ENCODE measurements at regions not wholly inside any gene's neighbourhood (a gene's known extent, or its start where the extent isn't known, plus 50 kb on each side); places are given as distances from the start of the nearest gene placed in this dataset.

DNA sequence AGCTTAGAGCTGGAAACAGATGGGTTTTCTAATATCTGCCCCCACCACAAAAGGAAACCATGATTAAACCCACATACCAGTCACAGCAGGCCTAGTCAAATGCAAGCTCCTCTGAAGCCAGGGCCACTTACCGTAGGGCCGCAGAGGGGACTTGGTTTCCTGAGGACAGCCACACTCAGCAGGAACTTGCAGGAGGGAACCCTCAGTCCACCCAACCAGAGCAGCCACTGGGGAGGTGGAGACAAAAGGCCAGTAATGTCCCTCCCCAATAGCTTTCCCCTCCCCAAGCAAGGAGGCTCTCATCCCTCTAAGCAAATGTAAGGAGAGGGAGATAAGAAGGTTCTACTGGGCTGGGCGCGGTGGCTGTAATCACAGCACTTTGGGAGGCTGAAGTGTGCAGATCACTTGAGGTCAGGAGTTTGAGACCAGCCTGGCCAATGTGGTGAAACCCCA lies 384.4 kb upstream of the JARID2 start:
- no TSS peak for BruUV-seq (replicated peaks)
- H3K9me3 Mint-ChIP-seq (ENCODE audit: low read depth, unreplicated experiment): no peaks in the 10 kb centered on the region
- peaks cover 20% of the 10 kb centered on the region for H3K27me3 Mint-ChIP-seq (ENCODE audit: unreplicated experiment)
- TF ChIP-seq, protein P1, sequence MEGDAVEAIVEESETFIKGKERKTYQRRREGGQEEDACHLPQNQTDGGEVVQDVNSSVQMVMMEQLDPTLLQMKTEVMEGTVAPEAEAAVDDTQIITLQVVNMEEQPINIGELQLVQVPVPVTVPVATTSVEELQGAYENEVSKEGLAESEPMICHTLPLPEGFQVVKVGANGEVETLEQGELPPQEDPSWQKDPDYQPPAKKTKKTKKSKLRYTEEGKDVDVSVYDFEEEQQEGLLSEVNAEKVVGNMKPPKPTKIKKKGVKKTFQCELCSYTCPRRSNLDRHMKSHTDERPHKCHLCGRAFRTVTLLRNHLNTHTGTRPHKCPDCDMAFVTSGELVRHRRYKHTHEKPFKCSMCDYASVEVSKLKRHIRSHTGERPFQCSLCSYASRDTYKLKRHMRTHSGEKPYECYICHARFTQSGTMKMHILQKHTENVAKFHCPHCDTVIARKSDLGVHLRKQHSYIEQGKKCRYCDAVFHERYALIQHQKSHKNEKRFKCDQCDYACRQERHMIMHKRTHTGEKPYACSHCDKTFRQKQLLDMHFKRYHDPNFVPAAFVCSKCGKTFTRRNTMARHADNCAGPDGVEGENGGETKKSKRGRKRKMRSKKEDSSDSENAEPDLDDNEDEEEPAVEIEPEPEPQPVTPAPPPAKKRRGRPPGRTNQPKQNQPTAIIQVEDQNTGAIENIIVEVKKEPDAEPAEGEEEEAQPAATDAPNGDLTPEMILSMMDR (IDR thresholded peaks at IDR 0.05; ENCODE audit: unreplicated experiment): no peak
- no peaks in the 10 kb centered on the region for H3K36me3 Mint-ChIP-seq (ENCODE audit: insufficient read depth, unreplicated experiment)
- CTCF ChIA-PET: no interaction called here
- H3K4me3 Mint-ChIP-seq (ENCODE audit: low read depth, unreplicated experiment): no peak overlapping the region
- no peak overlapping the region for H3K27ac Mint-ChIP-seq (ENCODE audit: unreplicated experiment)
- no peak for DNase-seq
- intact Hi-C loops (cut with micrococcal nuclease; ENCODE audit: unreplicated experiment): no loop called here
- H3K4me1 Mint-ChIP-seq (ENCODE audit: low read depth, unreplicated experiment): no peaks in the 10 kb centered on the region

GRCh38 chr6:14862845-14863244 lies 383.0 kb upstream of the JARID2 start:
- TF ChIP-seq, protein P1 (IDR thresholded peaks at IDR 0.05; ENCODE audit: unreplicated experiment): no peak
- Mint-ChIP-seq H3K27ac (ENCODE audit: unreplicated experiment) (no peak overlapping the region), H3K9me3 (ENCODE audit: low read depth, unreplicated experiment) (no peaks in the 10 kb centered on the region), H3K36me3 (ENCODE audit: insufficient read depth, unreplicated experiment) (no peaks in the 10 kb centered on the region), H3K4me1 (ENCODE audit: low read depth, unreplicated experiment) (no peaks in the 10 kb centered on the region), H3K4me3 (ENCODE audit: low read depth, unreplicated experiment) (no peak overlapping the region), H3K27me3 (ENCODE audit: unreplicated experiment) (peaks cover 20% of the 10 kb centered on the region)
- no TSS peak for BruUV-seq (replicated peaks)
- intact Hi-C loops (cut with micrococcal nuclease; ENCODE audit: unreplicated experiment): no loop called here
- no peak for DNase-seq
- CTCF ChIA-PET: no interaction called here

DNA sequence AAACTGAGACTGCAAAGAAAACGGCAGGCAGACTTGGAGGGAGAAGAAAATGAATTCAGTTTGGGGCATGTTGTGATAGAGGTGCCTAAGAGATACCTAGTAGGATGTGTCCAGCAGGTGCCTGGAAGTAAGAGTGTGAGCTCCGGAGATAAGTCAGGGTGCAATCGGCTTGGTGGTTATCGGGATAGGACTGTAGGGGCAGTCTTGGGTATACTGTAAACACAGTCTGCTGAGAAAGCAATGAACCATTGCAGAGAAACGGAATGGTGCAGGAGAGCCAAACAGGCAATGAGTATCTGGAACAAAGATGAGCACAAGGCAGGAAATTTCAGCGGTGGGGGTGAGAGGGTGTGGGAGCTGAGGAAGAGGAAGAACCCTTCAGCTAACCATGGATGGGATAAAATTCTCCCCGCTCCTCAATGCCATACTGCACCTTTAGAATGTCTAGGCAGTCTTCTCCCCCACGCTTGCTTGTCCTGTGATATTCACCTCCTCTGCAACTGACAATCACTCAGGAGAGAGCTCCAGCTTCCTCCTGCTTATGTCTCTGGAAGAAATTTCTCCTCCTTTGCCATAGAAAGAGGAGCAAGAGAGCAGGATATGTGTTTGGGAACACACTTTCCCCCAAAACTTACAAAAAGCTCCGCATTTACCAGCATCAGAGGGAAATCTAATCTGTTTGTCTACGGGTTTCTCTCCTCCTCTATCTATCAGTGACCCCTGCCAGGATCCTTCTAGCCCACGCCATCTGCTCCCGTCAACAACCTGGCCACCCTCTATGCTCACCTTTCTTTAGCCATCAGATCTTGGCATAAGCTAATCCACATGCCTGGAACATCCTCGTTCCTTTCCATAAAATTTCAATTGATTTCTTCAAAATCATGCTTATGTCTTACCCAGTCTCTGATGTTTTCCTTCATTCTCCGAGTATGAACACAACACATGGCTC lies 381.7 kb upstream of the JARID2 start:
- Mint-ChIP-seq H3K27ac (ENCODE audit: unreplicated experiment) (no peak overlapping the region), H3K36me3 (ENCODE audit: insufficient read depth, unreplicated experiment) (no peaks in the 10 kb centered on the region), H3K9me3 (ENCODE audit: low read depth, unreplicated experiment) (no peaks in the 10 kb centered on the region), H3K4me1 (ENCODE audit: low read depth, unreplicated experiment) (no peaks in the 10 kb centered on the region), H3K27me3 (ENCODE audit: unreplicated experiment) (peaks cover 20% of the 10 kb centered on the region), H3K4me3 (ENCODE audit: low read depth, unreplicated experiment) (no peak overlapping the region)
- no TSS peak for BruUV-seq (replicated peaks)
- TF ChIP-seq, protein P1 (IDR thresholded peaks at IDR 0.05; ENCODE audit: unreplicated experiment): no peak
- no peak for DNase-seq
- CTCF ChIA-PET: no interaction called here
- intact Hi-C loops (cut with micrococcal nuclease; ENCODE audit: unreplicated experiment): no loop called here

DNA sequence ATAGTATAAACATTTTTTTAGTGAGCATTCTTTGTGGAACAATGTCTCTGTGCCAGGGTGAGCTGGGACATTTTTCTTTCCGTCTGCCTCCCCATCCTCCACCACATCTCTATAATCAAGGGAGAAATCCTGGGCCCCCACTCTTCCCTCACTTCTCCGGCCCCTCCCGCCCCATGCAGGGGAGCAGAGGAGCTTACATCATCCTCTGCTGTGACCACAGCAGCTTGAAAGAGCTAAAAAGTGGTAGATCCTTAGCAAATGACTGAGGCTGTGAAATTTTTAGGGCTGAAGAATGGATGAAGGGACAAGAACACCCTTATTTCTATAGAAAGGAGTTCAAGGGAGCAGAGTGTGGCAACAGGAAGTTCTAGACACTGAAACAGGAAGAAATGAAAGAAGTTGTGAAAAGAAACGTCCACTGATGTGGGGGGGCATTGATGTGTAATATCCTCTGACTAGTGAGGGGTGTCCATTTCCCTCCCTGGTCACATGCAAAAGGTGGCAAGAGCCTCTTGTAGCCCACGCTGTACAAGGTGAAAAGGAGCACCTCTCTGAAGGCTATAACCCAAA lies 380.3 kb upstream of the JARID2 start:
- no peak overlapping the region for H3K27ac Mint-ChIP-seq (ENCODE audit: unreplicated experiment)
- peaks cover 20% of the 10 kb centered on the region for H3K27me3 Mint-ChIP-seq (ENCODE audit: unreplicated experiment)
- CTCF ChIA-PET: no interaction called here
- H3K4me3 Mint-ChIP-seq (ENCODE audit: low read depth, unreplicated experiment): no peak overlapping the region
- no peaks in the 10 kb centered on the region for H3K4me1 Mint-ChIP-seq (ENCODE audit: low read depth, unreplicated experiment)
- H3K36me3 Mint-ChIP-seq (ENCODE audit: insufficient read depth, unreplicated experiment): no peaks in the 10 kb centered on the region
- TF ChIP-seq, protein P1 (IDR thresholded peaks at IDR 0.05; ENCODE audit: unreplicated experiment): no peak
- BruUV-seq (replicated peaks): no TSS peak
- intact Hi-C loops (cut with micrococcal nuclease; ENCODE audit: unreplicated experiment): no loop called here
- no peak for DNase-seq
- peaks cover under 1% of the 10 kb centered on the region for H3K9me3 Mint-ChIP-seq (ENCODE audit: low read depth, unreplicated experiment)
